Adrenal gland (tissue), 9 donors: ENCODE measurements at regions not wholly inside any gene's neighbourhood (a gene's known extent, or its start where the extent isn't known, plus 50 kb on each side); places are given as distances from the start of the nearest gene placed in this dataset.
A peak's percentile ranks its signal among the peaks of the same experiment; 100 is the strongest.

Experiments used
- DNase-seq, 7 donors: peaks; one replicate each; pipeline ENCODE4 v3.0.0-alpha.2; 2019 to 2020
- H3K27ac ChIP-seq, 5 donors: fragments of 200-600 bp; sonication (generic) in 4 of 5; 1 replicate in 3 of 5; 2 replicates in 2 of 5; pipeline versions ENCODE4 v1.5.1 to v1.8.0; 2016 to 2020; ENCODE audit warnings: mild to moderate bottlenecking in 1 of 5
- H3K27me3 ChIP-seq: fragments of 200-600 bp; 2 replicates; pipeline ENCODE4 v1.8.0; 2021
- H3K36me3 ChIP-seq, 2 donors: fragments of 200-600 bp; replicated peaks in 1 of 2; 1 replicate in 1 of 2; 2 replicates in 1 of 2; pipeline versions ENCODE4 v1.5.1 to v1.8.0; 2018 to 2022
- H3K4me1 ChIP-seq, 2 donors: fragments of 200-600 bp; replicated peaks in 1 of 2; 1 replicate in 1 of 2; 2 replicates in 1 of 2; pipeline versions ENCODE4 v1.5.1 to v1.8.0; 2018 to 2021
- H3K4me3 ChIP-seq, 4 donors: fragments of 200-600 bp; sonication (generic) in 3 of 4; one replicate each; pipeline ENCODE4 v1.5.1; 2016 to 2018
- H3K9me3 ChIP-seq, 3 donors: fragments of 200-600 bp; sonication (generic) in 1 of 3; replicated peaks in 1 of 3; 1 replicate in 2 of 3; 2 replicates in 1 of 3; pipeline versions ENCODE4 v1.5.1 to v1.8.0; 2016 to 2021
- POLR2A ChIP-seq, 2 donors: fragments of 450-650 bp; IDR thresholded peaks; one replicate each; pipeline ENCODE4 v1.6.1; 2017; ENCODE audit warnings: antibody characterized with exemption in 2 of 2, mild to moderate bottlenecking in 2 of 2, moderate library complexity in 1 of 2
- WGBS, 4 donors: extraction: QIAGEN DNeasy Blood & Tissue Kit in 2 of 4; methylation state at CpG; one replicate each; pipeline versions ENCODE4 v1.1.5 to v1.1.7; 2013 to 2017; 5-methylcytosine and 5-hydroxymethylcytosine counted together
- intact Hi-C, 2 donors: fragments of 100-400 bp; cut with DNase I; formaldehyde crosslinking; loops; one replicate each; pipeline versions ENCODE4 v1.14.1 to v1.15.0; 2022 to 2023
- TF ChIP-seq, protein P1 (sequence below), 6 experiments: fragments of 450-650 bp in 4 of 6; fragments of 200-600 bp in 2 of 6; sonication (generic) in 1 of 6; IDR thresholded peaks; 1 replicate in 5 of 6; 2 replicates in 1 of 6; pipeline versions ENCODE4 v1.5.1 to v1.8.0; 2016 to 2021; ENCODE audit warnings: antibody characterized with exemption in 6 of 6, mild to moderate bottlenecking in 2 of 6, moderate library complexity in 1 of 6
- donor health status: healthy with polysubstance abuse.
- donor health status: Bipolar disorder and iron deficiency.
- donor health status: DM: yes; HTN: yes; CAD: no.
- donor health status: DM: no; HTN: no; CAD: no.
- donor health status: DM: no; HTN: no; CAD: no.

DNA sequence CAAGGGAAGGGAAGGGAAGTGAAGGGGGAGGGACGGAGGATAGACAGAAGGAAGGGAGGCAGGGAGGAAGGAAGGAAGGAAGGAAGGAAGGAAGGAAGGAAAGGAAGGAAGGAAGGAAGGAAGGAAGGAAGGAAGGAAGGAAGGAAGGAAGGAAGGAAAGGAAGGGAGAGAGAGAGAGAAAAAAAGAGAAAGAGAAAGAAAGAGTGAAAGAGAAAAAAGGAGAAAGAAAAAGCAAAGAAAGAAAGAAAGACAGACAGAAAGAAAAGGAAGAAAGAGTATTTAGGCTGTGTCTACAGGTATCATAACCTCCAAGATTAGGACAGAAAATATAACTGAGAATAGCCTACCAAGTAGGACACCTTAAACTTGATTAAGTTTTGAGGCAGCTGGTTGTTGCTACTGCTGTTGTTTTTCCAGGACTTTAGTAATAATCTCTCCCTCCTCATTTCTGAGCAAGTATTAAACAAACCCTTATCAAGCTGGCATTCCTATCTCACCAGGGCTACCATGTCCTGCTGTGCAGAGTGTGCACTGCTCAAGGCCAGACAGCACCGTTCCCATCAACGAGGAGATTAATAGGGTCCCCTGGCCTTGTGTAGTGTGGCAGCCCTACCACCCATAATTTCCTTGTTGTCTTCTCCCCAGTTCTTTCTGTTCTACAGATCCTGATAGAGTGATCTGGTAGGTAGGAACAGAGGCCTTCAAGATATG, 90.5 kb upstream of the FHL2 start:
- intact Hi-C loops = no loop called here

DNA sequence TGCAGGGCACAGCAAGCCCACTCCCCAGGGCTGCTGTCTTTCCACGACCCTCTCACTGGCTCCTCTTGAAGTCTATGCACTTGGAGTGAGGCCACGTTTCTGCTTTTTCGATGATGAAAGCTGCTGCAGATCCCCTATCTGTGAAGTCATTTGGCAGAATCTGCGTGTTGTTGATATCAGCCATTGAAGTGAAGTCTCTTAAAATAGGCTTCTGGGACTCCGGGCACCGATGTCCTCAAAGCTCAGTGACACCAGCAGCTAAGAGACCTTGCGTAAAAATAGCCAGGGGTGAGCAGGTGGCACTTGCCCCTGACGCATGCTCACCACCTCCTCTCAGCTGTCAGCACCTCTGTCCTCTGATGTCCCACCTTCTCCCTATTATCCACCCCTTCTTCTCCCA, 89.4 kb upstream of the FHL2 start:
- Histone ChIP-seq H3K27me3 (no peaks in the 10 kb centered on the region), H3K36me3 (no peaks in the 10 kb centered on the region), H3K9me3 (peaks cover 0 to 8% (median 0%) of the 10 kb centered on the region in 3 donors), H3K4me1 (peaks cover 0 to 6% of the 10 kb centered on the region in 2 donors), H3K4me3 (no peak overlapping the region), H3K27ac (peak overlapping the region in 2 of 5 donors; percentile 65 to 83)
- TF ChIP-seq, protein P1, sequence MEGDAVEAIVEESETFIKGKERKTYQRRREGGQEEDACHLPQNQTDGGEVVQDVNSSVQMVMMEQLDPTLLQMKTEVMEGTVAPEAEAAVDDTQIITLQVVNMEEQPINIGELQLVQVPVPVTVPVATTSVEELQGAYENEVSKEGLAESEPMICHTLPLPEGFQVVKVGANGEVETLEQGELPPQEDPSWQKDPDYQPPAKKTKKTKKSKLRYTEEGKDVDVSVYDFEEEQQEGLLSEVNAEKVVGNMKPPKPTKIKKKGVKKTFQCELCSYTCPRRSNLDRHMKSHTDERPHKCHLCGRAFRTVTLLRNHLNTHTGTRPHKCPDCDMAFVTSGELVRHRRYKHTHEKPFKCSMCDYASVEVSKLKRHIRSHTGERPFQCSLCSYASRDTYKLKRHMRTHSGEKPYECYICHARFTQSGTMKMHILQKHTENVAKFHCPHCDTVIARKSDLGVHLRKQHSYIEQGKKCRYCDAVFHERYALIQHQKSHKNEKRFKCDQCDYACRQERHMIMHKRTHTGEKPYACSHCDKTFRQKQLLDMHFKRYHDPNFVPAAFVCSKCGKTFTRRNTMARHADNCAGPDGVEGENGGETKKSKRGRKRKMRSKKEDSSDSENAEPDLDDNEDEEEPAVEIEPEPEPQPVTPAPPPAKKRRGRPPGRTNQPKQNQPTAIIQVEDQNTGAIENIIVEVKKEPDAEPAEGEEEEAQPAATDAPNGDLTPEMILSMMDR (IDR thresholded peaks at IDR 0.05) = no peak
- no peak for TF ChIP-seq POLR2A (IDR thresholded peaks at IDR 0.05)
- intact Hi-C loops = no loop called here
- no peak for DNase-seq
- WGBS, 4 donors = 80 to 92% (median 89%) methylated on average over 5 to 8 of the region's 8 CpGs

More for the DNA sequence above, 90.5 kb upstream of the FHL2 start:
- peaks cover 0 to 8% (median 0%) of the 10 kb centered on the region in 3 donors for H3K9me3 ChIP-seq
- no peaks in the 10 kb centered on the region for H3K36me3 ChIP-seq
- no peak overlapping the region for H3K4me3 ChIP-seq
- H3K27me3 ChIP-seq = no peaks in the 10 kb centered on the region
- peak in 3 of 7 donors; percentile 26 to 37 (median 29) for DNase-seq
- TF ChIP-seq, protein P1 (IDR thresholded peaks at IDR 0.05) = no peak
- no peak for TF ChIP-seq POLR2A (IDR thresholded peaks at IDR 0.05)
- H3K27ac ChIP-seq = peak overlapping the region in 1 of 5 donors; percentile 15
- 36 to 76% (median 47%) methylated on average over 3 of the region's 3 CpGs for WGBS, 4 donors
- peaks cover 0 to 6% of the 10 kb centered on the region in 2 donors for H3K4me1 ChIP-seq

DNA sequence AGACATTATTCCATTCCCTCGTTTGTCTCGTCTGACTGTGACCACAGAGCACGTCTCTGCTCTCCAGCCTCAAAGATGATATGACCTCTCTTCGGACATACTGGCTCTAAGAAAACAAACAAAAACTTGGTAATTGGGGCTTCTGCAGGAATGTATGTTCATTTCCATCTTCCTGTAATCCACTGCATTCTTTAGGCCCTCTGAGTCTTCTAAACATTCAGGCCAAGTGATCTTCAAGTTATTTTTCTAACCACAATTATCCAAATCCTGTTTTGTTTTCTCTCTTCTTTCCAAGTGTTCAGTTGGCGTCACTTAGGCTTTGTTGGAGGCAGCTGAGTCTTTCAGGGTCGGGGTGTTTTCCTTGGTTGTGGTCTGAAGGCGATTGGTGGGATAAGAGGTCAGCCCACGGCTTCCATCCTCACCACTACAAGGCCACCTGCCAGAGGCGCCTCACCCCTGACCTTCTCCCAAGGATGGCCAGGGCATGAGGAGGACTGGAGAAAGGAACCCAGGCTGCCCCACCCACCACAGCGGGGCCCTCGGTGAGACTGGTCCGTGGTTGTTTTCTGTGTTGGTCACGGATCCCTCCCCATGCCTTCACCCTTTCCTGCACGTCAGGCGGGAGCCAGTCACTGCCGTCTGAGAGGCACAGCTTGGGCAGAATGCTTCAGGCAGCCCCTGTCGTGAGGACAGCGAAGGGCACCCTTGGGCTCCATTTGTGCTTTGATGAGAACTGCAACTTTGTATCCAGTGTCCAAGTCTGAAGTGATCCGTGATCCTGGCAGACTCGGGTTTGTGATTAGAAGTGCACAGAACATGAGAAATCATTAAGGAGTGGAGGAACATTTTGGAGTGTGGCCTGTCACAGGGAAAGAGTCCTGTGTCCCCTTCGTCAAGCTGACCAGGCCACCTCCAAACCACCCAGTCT, 88.6 kb upstream of the FHL2 start:
- Histone ChIP-seq H3K27ac (peak overlapping the region in 2 of 5 donors; percentile 65 to 83), H3K36me3 (no peaks in the 10 kb centered on the region), H3K27me3 (no peaks in the 10 kb centered on the region), H3K4me3 (no peak overlapping the region), H3K4me1 (peaks cover 0 to 6% of the 10 kb centered on the region in 2 donors), H3K9me3 (peaks cover 0 to 3% (median 0%) of the 10 kb centered on the region in 3 donors)
- TF ChIP-seq, protein P1 (IDR thresholded peaks at IDR 0.05) = no peak
- no peak for TF ChIP-seq POLR2A (IDR thresholded peaks at IDR 0.05)
- DNase-seq = peak in 1 of 7 donors; percentile 23
- 72 to 80% (median 76%) methylated on average over 17 to 21 of the region's 21 CpGs for WGBS, 4 donors
- intact Hi-C loops = no loop called here

DNA sequence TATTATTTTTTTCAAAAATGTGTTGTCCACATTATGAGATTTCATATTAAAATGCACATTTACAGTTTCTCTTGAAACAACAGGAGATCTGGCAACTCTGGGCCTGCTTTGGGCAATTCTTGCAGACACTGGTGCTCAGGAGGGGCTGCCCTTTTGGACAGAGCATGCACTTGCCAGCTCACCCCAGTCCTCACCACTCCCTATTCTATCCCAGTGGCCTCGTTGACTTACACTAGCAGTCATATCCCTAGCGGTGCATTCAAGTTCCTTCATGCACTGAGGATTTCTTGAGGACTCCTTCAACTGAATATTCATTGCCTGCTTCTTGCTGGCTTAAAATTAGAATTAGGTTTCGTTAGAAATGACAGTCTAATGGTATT, 87.9 kb upstream of the FHL2 start:
- intact Hi-C loops = no loop called here
- WGBS, 4 donors = 69 to 76% (median 73%) methylated on average over 3 of the region's 3 CpGs
- Histone ChIP-seq H3K36me3 (no peaks in the 10 kb centered on the region), H3K27ac (peak overlapping the region in 2 of 5 donors; percentile 29 to 83), H3K9me3 (no peaks in the 10 kb centered on the region), H3K4me3 (no peak overlapping the region), H3K27me3 (no peaks in the 10 kb centered on the region), H3K4me1 (peaks cover 0 to 6% of the 10 kb centered on the region in 2 donors)
- DNase-seq = no peak
- TF ChIP-seq, protein P1 (IDR thresholded peaks at IDR 0.05) = no peak
- TF ChIP-seq POLR2A (IDR thresholded peaks at IDR 0.05) = no peak
